ENCODE measurements at regions not wholly inside any gene's neighbourhood (a gene's known extent, or its start where the extent isn't known, plus 50 kb on each side); places are given as distances from the start of the nearest gene placed in this dataset.

- Histone ChIP-seq H3K4me1 (no peaks in the 10 kb centered on the region), H3K27ac (replicated peaks) (no peak overlapping the region), H3K27me3 (ENCODE audit: low read depth) (peaks cover 64% of the 10 kb centered on the region), H3K36me3 (no peaks in the 10 kb centered on the region), H3K4me3 (no peak overlapping the region), H3K9me3 (replicated peaks) (peaks cover 4% of the 10 kb centered on the region)
- TF ChIP-seq CTCF (IDR thresholded peaks at IDR 0.05; ENCODE audit: borderline replicate concordance), result no peak
- no peak for DNase-seq
- intact Hi-C loops (cut with micrococcal nuclease), result no loop called here
Measured at GRCh38 chr2:45284621-45284995, 275.4 kb upstream of the SIX2 start.

GRCh38 chr2:45283764-45284620 is 274.7 kb upstream of the SIX2 start:
- Histone ChIP-seq H3K4me1 (no peaks in the 10 kb centered on the region), H3K9me3 (replicated peaks) (peaks cover 4% of the 10 kb centered on the region), H3K27ac (replicated peaks) (no peak overlapping the region), H3K36me3 (no peaks in the 10 kb centered on the region), H3K27me3 (ENCODE audit: low read depth) (peaks cover 64% of the 10 kb centered on the region), H3K4me3 (no peak overlapping the region)
- TF ChIP-seq CTCF (IDR thresholded peaks at IDR 0.05; ENCODE audit: borderline replicate concordance), result no peak
- intact Hi-C loops (cut with micrococcal nuclease), result no loop called here
- DNase-seq, result no peak

- TF ChIP-seq CTCF (IDR thresholded peaks at IDR 0.05; ENCODE audit: borderline replicate concordance), result no peak
- peaks cover 4% of the 10 kb centered on the region for H3K9me3 ChIP-seq (replicated peaks)
- no peak overlapping the region for H3K27ac ChIP-seq (replicated peaks)
- H3K4me3 ChIP-seq, result no peak overlapping the region
- intact Hi-C loops (cut with micrococcal nuclease), result no loop called here
- peaks cover 6% of the 10 kb centered on the region for H3K4me1 ChIP-seq
- H3K27me3 ChIP-seq (ENCODE audit: low read depth), result peaks cover 57% of the 10 kb centered on the region
- no peaks in the 10 kb centered on the region for H3K36me3 ChIP-seq
- DNase-seq, result no peak
Measured at GRCh38 chr2:45282646-45283045, 273.4 kb upstream of the SIX2 start.

GRCh38 chr2:45281311-45281710 is 272.1 kb upstream of the SIX2 start:
- no peak for TF ChIP-seq CTCF (IDR thresholded peaks at IDR 0.05; ENCODE audit: borderline replicate concordance)
- Histone ChIP-seq H3K9me3 (replicated peaks) (peaks cover 4% of the 10 kb centered on the region), H3K4me1 (peaks cover 6% of the 10 kb centered on the region), H3K27ac (replicated peaks) (no peak overlapping the region), H3K27me3 (ENCODE audit: low read depth) (peaks cover 45% of the 10 kb centered on the region), H3K36me3 (no peaks in the 10 kb centered on the region), H3K4me3 (no peak overlapping the region)
- DNase-seq, result no peak
- intact Hi-C loops (cut with micrococcal nuclease), result no loop called here

- no peak overlapping the region for H3K4me3 ChIP-seq
- intact Hi-C loops (cut with micrococcal nuclease), result no loop called here
- H3K4me1 ChIP-seq, result peaks cover 6% of the 10 kb centered on the region
- DNase-seq, result no peak
- peaks cover 4% of the 10 kb centered on the region for H3K9me3 ChIP-seq (replicated peaks)
- H3K27ac ChIP-seq (replicated peaks), result no peak overlapping the region
- H3K27me3 ChIP-seq (ENCODE audit: low read depth), result peaks cover 40% of the 10 kb centered on the region
- no peaks in the 10 kb centered on the region for H3K36me3 ChIP-seq
- TF ChIP-seq CTCF (IDR thresholded peaks at IDR 0.05; ENCODE audit: borderline replicate concordance), result no peak
Measured at GRCh38 chr2:45280794-45281193, 271.5 kb upstream of the SIX2 start.
